ENCODE measurements at regions not wholly inside any gene's neighbourhood (a gene's known extent, or its start where the extent isn't known, plus 50 kb on each side); places are given as distances from the start of the nearest gene placed in this dataset.

GRCh38 chr5:152274224-152274623 is 130.9 kb downstream of the NMUR2 start:
- TF ChIP-seq CTCF (IDR thresholded peaks at IDR 0.05) (no peak), POLR2A (IDR thresholded peaks at IDR 0.05) (no peak), EP300 (IDR thresholded peaks at IDR 0.05; ENCODE audit: low read depth) (no peak)
